Activated naive CD8-positive, alpha-beta T cell (primary cell): ENCODE measurements at regions not wholly inside any gene's neighbourhood (a gene's known extent, or its start where the extent isn't known, plus 50 kb on each side); places are given as distances from the start of the nearest gene placed in this dataset.

Experiments
- H3K27ac Mint-ChIP-seq: one replicate; pipeline ENCODE4 v1.8.0; 2021; ENCODE audit warnings: mixed read lengths
- H3K27me3 Mint-ChIP-seq: one replicate; pipeline ENCODE4 v1.8.0; 2021; ENCODE audit warnings: mixed read lengths
- H3K36me3 Mint-ChIP-seq: one replicate; pipeline ENCODE4 v1.8.0; 2021; ENCODE audit warnings: mixed read lengths
- H3K4me1 Mint-ChIP-seq: one replicate; pipeline ENCODE4 v1.8.0; 2021; ENCODE audit warnings: low read depth, mixed read lengths
- H3K4me3 Mint-ChIP-seq: one replicate; pipeline ENCODE4 v1.8.0; 2021; ENCODE audit warnings: mild to moderate bottlenecking, mixed read lengths
- H3K9me3 Mint-ChIP-seq: one replicate; pipeline ENCODE4 v1.8.0; 2021; ENCODE audit warnings: low read depth, mixed read lengths

- H3K4me3 Mint-ChIP-seq: no peak overlapping the region
- H3K4me1 Mint-ChIP-seq: no peaks in the 10 kb centered on the region
- H3K9me3 Mint-ChIP-seq: no peaks in the 10 kb centered on the region
- no peaks in the 10 kb centered on the region for H3K36me3 Mint-ChIP-seq
- peaks cover 15% of the 10 kb centered on the region for H3K27me3 Mint-ChIP-seq
- H3K27ac Mint-ChIP-seq: no peak overlapping the region
Observed at GRCh38 chr10:123570898-123571515, 95.1 kb upstream of the GPR26 start.

GRCh38 chr10:123571978-123572377, 94.2 kb upstream of the GPR26 start:
- Mint-ChIP-seq H3K9me3 (no peaks in the 10 kb centered on the region), H3K27ac (no peak overlapping the region), H3K36me3 (no peaks in the 10 kb centered on the region), H3K4me1 (no peaks in the 10 kb centered on the region), H3K4me3 (no peak overlapping the region), H3K27me3 (peaks cover 17% of the 10 kb centered on the region)

- H3K27me3 Mint-ChIP-seq: peaks cover 10% of the 10 kb centered on the region
- H3K36me3 Mint-ChIP-seq: no peaks in the 10 kb centered on the region
- no peaks in the 10 kb centered on the region for H3K9me3 Mint-ChIP-seq
- H3K4me3 Mint-ChIP-seq: no peak overlapping the region
- H3K4me1 Mint-ChIP-seq: no peaks in the 10 kb centered on the region
- H3K27ac Mint-ChIP-seq: no peak overlapping the region
Observed at GRCh38 chr10:123573236-123574108, 92.7 kb upstream of the GPR26 start.

GRCh38 chr10:123574109-123574698, 92.0 kb upstream of the GPR26 start:
- Mint-ChIP-seq H3K36me3 (no peaks in the 10 kb centered on the region), H3K27ac (no peak overlapping the region), H3K27me3 (peaks cover 7% of the 10 kb centered on the region), H3K9me3 (no peaks in the 10 kb centered on the region), H3K4me1 (no peaks in the 10 kb centered on the region), H3K4me3 (no peak overlapping the region)

- H3K4me1 Mint-ChIP-seq: no peaks in the 10 kb centered on the region
- no peaks in the 10 kb centered on the region for H3K9me3 Mint-ChIP-seq
- H3K27ac Mint-ChIP-seq: no peak overlapping the region
- H3K4me3 Mint-ChIP-seq: no peak overlapping the region
- H3K27me3 Mint-ChIP-seq: peaks cover 7% of the 10 kb centered on the region
- H3K36me3 Mint-ChIP-seq: no peaks in the 10 kb centered on the region
Observed at GRCh38 chr10:123575105-123575504, 91.0 kb upstream of the GPR26 start.

- H3K27ac Mint-ChIP-seq: no peak overlapping the region
- no peaks in the 10 kb centered on the region for H3K4me1 Mint-ChIP-seq
- H3K27me3 Mint-ChIP-seq: peaks cover 12% of the 10 kb centered on the region
- H3K36me3 Mint-ChIP-seq: no peaks in the 10 kb centered on the region
- no peak overlapping the region for H3K4me3 Mint-ChIP-seq
- H3K9me3 Mint-ChIP-seq: no peaks in the 10 kb centered on the region
Observed at GRCh38 chr10:123576706-123577105, 89.4 kb upstream of the GPR26 start.

GRCh38 chr10:123577921-123578461, 88.2 kb upstream of the GPR26 start:
- H3K4me1 Mint-ChIP-seq: no peaks in the 10 kb centered on the region
- no peaks in the 10 kb centered on the region for H3K9me3 Mint-ChIP-seq
- H3K4me3 Mint-ChIP-seq: no peak overlapping the region
- H3K27me3 Mint-ChIP-seq: peaks cover 12% of the 10 kb centered on the region
- H3K27ac Mint-ChIP-seq: no peak overlapping the region
- no peaks in the 10 kb centered on the region for H3K36me3 Mint-ChIP-seq

- Mint-ChIP-seq H3K36me3 (no peaks in the 10 kb centered on the region), H3K4me3 (no peak overlapping the region), H3K9me3 (no peaks in the 10 kb centered on the region), H3K27ac (no peak overlapping the region), H3K4me1 (no peaks in the 10 kb centered on the region), H3K27me3 (peaks cover 19% of the 10 kb centered on the region)
Observed at GRCh38 chr10:123578721-123579120, 87.4 kb upstream of the GPR26 start.

- H3K36me3 Mint-ChIP-seq: no peaks in the 10 kb centered on the region
- no peaks in the 10 kb centered on the region for H3K4me1 Mint-ChIP-seq
- no peak overlapping the region for H3K4me3 Mint-ChIP-seq
- H3K27ac Mint-ChIP-seq: no peak overlapping the region
- H3K9me3 Mint-ChIP-seq: no peaks in the 10 kb centered on the region
- peaks cover 20% of the 10 kb centered on the region for H3K27me3 Mint-ChIP-seq
Observed at GRCh38 chr10:123579675-123580074, 86.5 kb upstream of the GPR26 start.

- Mint-ChIP-seq H3K9me3 (no peaks in the 10 kb centered on the region), H3K36me3 (no peaks in the 10 kb centered on the region), H3K27me3 (peaks cover 26% of the 10 kb centered on the region), H3K4me1 (no peaks in the 10 kb centered on the region), H3K27ac (no peak overlapping the region), H3K4me3 (no peak overlapping the region)
Observed at GRCh38 chr10:123580426-123580825, 85.7 kb upstream of the GPR26 start.

- Mint-ChIP-seq H3K27ac (no peak overlapping the region), H3K9me3 (no peaks in the 10 kb centered on the region), H3K36me3 (no peaks in the 10 kb centered on the region), H3K4me3 (no peak overlapping the region), H3K4me1 (no peaks in the 10 kb centered on the region), H3K27me3 (peaks cover 23% of the 10 kb centered on the region)
Observed at GRCh38 chr10:123581656-123582055, 84.5 kb upstream of the GPR26 start.

- Mint-ChIP-seq H3K27me3 (peaks cover 23% of the 10 kb centered on the region), H3K4me3 (no peak overlapping the region), H3K27ac (no peak overlapping the region), H3K9me3 (no peaks in the 10 kb centered on the region), H3K4me1 (no peaks in the 10 kb centered on the region), H3K36me3 (no peaks in the 10 kb centered on the region)
Observed at GRCh38 chr10:123582084-123582989, 83.8 kb upstream of the GPR26 start.

GRCh38 chr10:123583639-123584418, 82.3 kb upstream of the GPR26 start:
- Mint-ChIP-seq H3K4me1 (no peaks in the 10 kb centered on the region), H3K27ac (no peak overlapping the region), H3K36me3 (no peaks in the 10 kb centered on the region), H3K27me3 (peaks cover 23% of the 10 kb centered on the region), H3K4me3 (no peak overlapping the region), H3K9me3 (no peaks in the 10 kb centered on the region)

- no peaks in the 10 kb centered on the region for H3K36me3 Mint-ChIP-seq
- no peak overlapping the region for H3K27ac Mint-ChIP-seq
- H3K4me3 Mint-ChIP-seq: no peak overlapping the region
- peaks cover 23% of the 10 kb centered on the region for H3K27me3 Mint-ChIP-seq
- H3K9me3 Mint-ChIP-seq: no peaks in the 10 kb centered on the region
- no peaks in the 10 kb centered on the region for H3K4me1 Mint-ChIP-seq
Observed at GRCh38 chr10:123584419-123584775, 81.8 kb upstream of the GPR26 start.
